GM10248 (cell line): ENCODE measurements at regions not wholly inside any gene's neighbourhood (a gene's known extent, or its start where the extent isn't known, plus 50 kb on each side); places are given as distances from the start of the nearest gene placed in this dataset.
A peak's percentile ranks its signal among the peaks of the same experiment; 100 is the strongest.

ENCODE experiments used
- CTCF ChIA-PET: fragments of 300-600 bp; sonication (Branson Sonifier 250); formaldehyde crosslinking; extraction: SDS; loops from one replicate; lab custom pipeline; 2021; ENCODE audit warnings: antibody characterized with exemption; lab: Yijun Ruan, JAX
- POLR2A ChIA-PET: fragments of 350-650 bp; sonication (Branson Sonifier 250); formaldehyde crosslinking; extraction: SDS; loops from one replicate; lab custom pipeline; 2020; ENCODE audit warnings: antibody characterized with exemption; lab: Yijun Ruan, JAX
- DNase-seq: peaks from one replicate; pipeline ENCODE4 v3.0.0; 2012; ENCODE audit errors: extremely low spot score
- TF ChIP-seq, protein P1 (sequence below): IDR thresholded peaks from 2 replicates; pipeline ENCODE4 v1.5.1; 2012; ENCODE audit warnings: mild to moderate bottlenecking, low read depth; ENCODE audit errors: extremely low read depth, missing control alignments, control extremely low read depth

DNA sequence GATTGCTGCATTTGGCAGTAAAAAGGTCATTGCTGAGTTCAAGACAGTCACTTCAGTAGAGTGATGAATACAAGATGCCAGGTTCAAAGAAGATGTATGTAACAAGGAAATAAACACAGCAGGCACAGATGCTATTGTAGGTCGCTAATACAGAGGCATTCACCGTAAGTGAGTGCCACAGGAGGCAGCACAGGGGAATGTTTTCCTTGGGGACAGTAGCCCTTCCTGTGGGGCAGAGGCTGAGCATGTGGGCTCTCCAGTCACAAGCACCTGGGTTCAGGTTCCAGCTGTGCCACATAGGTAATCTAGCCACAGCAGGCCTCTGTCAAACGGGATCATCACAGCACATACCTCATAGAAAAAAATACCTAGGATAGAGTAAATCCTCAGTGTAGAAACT, 86.3 kb downstream of the RSL24D1 start:
- ChIA-PET CTCF (interaction anchor here (1.3 to 2.7 kb wide), 3 partner anchors 14 to 1027 kb away, joined by 3 to 9 read pairs (median 4); no protein-coding TSS in a partner anchor), POLR2A (no interaction called here)
- TF ChIP-seq, protein P1, sequence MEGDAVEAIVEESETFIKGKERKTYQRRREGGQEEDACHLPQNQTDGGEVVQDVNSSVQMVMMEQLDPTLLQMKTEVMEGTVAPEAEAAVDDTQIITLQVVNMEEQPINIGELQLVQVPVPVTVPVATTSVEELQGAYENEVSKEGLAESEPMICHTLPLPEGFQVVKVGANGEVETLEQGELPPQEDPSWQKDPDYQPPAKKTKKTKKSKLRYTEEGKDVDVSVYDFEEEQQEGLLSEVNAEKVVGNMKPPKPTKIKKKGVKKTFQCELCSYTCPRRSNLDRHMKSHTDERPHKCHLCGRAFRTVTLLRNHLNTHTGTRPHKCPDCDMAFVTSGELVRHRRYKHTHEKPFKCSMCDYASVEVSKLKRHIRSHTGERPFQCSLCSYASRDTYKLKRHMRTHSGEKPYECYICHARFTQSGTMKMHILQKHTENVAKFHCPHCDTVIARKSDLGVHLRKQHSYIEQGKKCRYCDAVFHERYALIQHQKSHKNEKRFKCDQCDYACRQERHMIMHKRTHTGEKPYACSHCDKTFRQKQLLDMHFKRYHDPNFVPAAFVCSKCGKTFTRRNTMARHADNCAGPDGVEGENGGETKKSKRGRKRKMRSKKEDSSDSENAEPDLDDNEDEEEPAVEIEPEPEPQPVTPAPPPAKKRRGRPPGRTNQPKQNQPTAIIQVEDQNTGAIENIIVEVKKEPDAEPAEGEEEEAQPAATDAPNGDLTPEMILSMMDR, result no peak
- DNase-seq, result no peak

DNA sequence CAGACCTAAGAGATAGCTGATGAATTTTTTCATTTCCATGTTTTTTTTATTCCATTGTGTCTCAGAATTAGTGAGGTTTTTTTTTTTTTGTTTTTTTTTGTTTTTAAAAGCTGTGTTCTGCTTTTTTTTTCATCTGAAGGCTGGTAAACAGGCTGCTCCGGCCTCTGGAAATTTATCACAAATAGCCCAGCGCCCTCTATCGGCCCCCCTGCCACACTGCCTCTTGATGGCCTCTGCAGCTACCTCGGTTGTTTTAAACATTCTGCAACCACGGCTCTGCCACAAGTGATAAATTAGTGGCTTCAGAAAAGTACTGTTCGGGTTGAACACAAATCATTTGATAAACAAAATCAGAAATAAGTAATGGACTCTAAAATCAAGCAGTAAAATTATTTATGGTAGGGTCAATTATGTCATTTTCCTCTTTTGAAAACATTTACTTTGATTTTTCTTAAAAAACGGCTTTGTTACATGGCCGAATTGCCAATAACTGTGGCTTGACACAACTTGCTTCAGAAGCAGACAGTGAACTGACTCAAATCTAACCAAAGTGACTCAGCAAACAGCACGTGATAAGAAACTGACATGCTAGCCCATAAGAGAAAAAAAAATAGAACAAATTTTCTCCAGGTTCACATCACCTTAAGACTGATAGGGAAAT, 87.8 kb downstream of the RSL24D1 start:
- ChIA-PET CTCF (interaction anchor here (1.2 to 2.7 kb wide), 6 partner anchors 9 to 1026 kb away, joined by 3 to 9 read pairs (median 4); no protein-coding TSS in a partner anchor), POLR2A (interaction anchor here (0.6 kb wide), 1 partner anchor 294 kb away, joined by 3 read pairs; no protein-coding TSS in a partner anchor)
- TF ChIP-seq, protein P1, result peak; percentile 81
- peak; percentile 42 for DNase-seq

DNA sequence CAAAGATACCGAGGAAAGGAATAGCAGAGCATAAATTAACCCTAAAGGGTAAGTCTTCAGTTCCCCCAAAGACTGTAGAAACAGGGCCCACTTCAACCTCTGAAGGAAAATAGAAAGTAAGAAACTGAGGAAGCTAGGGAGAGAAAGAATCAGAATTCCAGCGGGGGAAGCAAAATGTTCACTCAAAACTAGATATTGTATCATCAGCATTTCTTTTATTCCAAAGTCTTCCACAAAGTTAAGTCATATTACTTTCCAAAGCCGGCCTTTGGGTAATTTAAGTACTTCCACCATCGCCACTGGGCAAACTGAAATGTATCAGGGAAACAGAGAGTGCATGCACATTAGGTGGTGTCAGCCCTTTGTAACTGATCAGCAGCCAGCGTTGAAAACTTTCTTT, 88.3 kb downstream of the RSL24D1 start:
- ChIA-PET CTCF (interaction anchor here (0.9 to 2.7 kb wide), 5 partner anchors 10 to 1025 kb away, joined by 3 to 9 read pairs (median 3); no protein-coding TSS in a partner anchor), POLR2A (no interaction called here)
- DNase-seq, result no peak

DNA sequence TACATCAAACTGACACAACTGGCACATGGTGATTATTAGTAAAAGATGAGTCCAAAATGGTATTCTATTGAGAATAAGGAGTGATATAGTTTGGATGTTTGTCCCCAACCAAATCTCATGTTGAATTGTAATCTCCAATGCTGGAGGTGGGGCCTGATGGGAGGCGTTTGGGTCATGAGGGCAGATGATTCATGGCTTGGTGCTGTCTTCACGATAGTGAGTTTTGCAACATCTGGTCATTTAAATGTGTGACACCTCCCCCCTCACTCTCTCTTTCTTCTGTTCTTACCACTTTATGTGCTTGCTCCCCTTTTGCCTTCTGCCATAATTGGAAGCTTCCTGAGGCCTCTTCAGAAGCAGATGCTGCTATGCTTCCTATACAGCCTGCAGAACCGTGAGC, 90.6 kb downstream of the RSL24D1 start:
- CTCF ChIA-PET, result no interaction called here
- no peak for DNase-seq
- POLR2A ChIA-PET, result no interaction called here

More for the DNA sequence above, 88.3 kb downstream of the RSL24D1 start:
- TF ChIP-seq, protein P1, result no peak

DNA sequence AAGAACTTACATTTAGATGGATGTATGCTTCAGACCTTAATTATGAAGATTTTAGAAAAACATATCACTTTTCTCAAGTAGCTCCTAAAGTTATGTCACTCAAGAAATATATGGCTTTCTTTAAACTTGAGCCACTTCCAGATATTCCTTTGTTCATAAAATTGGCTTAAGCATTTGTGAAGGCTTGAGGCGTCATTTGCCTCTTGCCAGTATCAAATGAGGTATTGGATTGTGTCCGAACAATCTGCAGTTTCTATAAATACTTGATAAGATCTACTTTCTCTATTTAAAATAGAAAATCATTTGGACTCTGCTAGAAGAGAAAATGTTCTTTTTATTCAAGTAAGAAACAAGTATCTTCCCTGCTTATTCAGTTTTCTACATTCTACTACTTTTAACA, 102.6 kb downstream of the RSL24D1 start:
- no peak for DNase-seq
- ChIA-PET POLR2A (no interaction called here), CTCF (no interaction called here)
- TF ChIP-seq, protein P1, result no peak

More for the DNA sequence above, 90.6 kb downstream of the RSL24D1 start:
- TF ChIP-seq, protein P1, result no peak

- CTCF ChIA-PET, result interaction anchor here (0.7 kb wide), 1 partner anchor 20 kb away, joined by 3 read pairs; no protein-coding TSS in a partner anchor
- TF ChIP-seq, protein P1, result no peak
- POLR2A ChIA-PET, result no interaction called here
- no peak for DNase-seq
These were observed 108.5 kb downstream of the RSL24D1 start for GRCh38 chr15:55088207-55088606.
